ENCODE measurements at regions not wholly inside any gene's neighbourhood (a gene's known extent, or its start where the extent isn't known, plus 50 kb on each side); places are given as distances from the start of the nearest gene placed in this dataset.
"Not testable (repeated sequence)": the region's sequence is repeated elsewhere in the genome, so short reads cannot be mapped to it uniquely, and the experiment has no call there.

DNA sequence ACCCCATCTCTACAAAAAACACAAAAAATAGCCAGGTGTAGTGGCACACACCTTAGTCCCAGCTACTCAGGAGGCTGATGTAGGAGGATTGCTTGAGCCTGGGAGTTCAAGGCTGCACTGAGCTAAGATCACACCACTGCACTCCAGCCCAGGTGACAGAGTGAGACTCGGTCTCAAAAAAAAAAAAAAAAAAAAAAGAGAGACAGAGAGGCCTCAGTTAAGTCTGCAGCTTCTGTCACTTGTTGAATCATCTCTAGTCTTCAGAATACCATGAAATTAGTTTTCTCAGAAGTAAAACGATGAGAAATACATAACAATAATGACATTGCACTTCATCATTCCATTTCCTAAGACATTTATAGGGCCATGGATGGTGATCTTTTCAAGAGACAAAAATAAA, 118.0 kb downstream of the PPIAL4G start:
- H3K9me3 ChIP-seq (ENCODE audit: control insufficient read depth, low read length); H3K4me3 ChIP-seq (ENCODE audit: low read length); H3K9ac ChIP-seq (ENCODE audit: low read length); H3K36me3 ChIP-seq (ENCODE audit: control insufficient read depth, insufficient read depth, low read length); H3K4me1 ChIP-seq (ENCODE audit: control insufficient read depth, insufficient read depth, low read length): not testable (repeated sequence)
- peaks cover 29% of the 10 kb centered on the region for H3K27me3 ChIP-seq (ENCODE audit: control insufficient read depth, insufficient read depth, low read length)

DNA sequence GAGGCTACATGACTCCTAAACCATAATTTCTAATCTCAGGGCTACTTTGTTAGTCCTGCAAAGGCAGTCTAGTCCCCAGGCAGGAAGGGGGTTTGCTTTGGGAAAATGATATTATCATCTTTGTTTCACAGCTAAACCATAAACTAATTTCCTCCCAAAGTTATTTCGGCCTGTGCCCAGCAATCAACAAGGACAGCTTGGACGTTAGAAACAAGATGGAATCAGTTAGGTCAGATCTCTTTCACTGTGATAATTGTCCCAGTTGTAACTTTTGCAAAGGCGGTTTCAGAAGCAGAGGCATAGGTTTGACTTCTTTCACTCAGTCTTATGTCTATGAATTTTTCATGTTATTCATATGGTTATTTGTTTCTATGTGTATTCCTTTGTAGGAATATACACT, 119.1 kb downstream of the PPIAL4G start:
- H3K9ac ChIP-seq (ENCODE audit: low read length); H3K4me1 ChIP-seq (ENCODE audit: control insufficient read depth, insufficient read depth, low read length); H3K4me3 ChIP-seq (ENCODE audit: low read length); H3K9me3 ChIP-seq (ENCODE audit: control insufficient read depth, low read length); H3K36me3 ChIP-seq (ENCODE audit: control insufficient read depth, insufficient read depth, low read length): not testable (repeated sequence)
- peaks cover 32% of the 10 kb centered on the region for H3K27me3 ChIP-seq (ENCODE audit: control insufficient read depth, insufficient read depth, low read length)

DNA sequence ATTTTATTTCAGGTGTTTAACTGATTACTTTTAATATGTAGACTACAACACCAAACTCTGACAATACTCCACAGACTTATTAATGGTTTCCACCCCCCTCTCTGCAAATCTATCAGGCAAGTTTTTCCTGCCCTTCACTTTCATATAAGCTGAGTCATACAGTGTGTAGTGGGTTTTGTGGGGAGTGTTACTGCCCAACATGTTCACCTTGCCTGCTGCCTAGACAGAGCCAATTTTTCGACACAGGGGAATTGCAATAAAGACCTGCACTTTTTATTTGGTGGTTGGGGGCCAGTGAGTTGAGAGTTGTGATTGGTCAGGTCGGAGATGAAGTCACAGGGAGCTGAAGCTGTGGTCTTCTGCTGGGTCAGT, 119.7 kb downstream of the PPIAL4G start:
- no peak overlapping the region for H3K9ac ChIP-seq (ENCODE audit: low read length)
- no peaks in the 10 kb centered on the region for H3K9me3 ChIP-seq (ENCODE audit: control insufficient read depth, low read length)
- peaks cover 9% of the 10 kb centered on the region for H3K4me1 ChIP-seq (ENCODE audit: control insufficient read depth, insufficient read depth, low read length)
- no peaks in the 10 kb centered on the region for H3K36me3 ChIP-seq (ENCODE audit: control insufficient read depth, insufficient read depth, low read length)
- no peak overlapping the region for H3K4me3 ChIP-seq (ENCODE audit: low read length)
- peaks cover 31% of the 10 kb centered on the region for H3K27me3 ChIP-seq (ENCODE audit: control insufficient read depth, insufficient read depth, low read length)

DNA sequence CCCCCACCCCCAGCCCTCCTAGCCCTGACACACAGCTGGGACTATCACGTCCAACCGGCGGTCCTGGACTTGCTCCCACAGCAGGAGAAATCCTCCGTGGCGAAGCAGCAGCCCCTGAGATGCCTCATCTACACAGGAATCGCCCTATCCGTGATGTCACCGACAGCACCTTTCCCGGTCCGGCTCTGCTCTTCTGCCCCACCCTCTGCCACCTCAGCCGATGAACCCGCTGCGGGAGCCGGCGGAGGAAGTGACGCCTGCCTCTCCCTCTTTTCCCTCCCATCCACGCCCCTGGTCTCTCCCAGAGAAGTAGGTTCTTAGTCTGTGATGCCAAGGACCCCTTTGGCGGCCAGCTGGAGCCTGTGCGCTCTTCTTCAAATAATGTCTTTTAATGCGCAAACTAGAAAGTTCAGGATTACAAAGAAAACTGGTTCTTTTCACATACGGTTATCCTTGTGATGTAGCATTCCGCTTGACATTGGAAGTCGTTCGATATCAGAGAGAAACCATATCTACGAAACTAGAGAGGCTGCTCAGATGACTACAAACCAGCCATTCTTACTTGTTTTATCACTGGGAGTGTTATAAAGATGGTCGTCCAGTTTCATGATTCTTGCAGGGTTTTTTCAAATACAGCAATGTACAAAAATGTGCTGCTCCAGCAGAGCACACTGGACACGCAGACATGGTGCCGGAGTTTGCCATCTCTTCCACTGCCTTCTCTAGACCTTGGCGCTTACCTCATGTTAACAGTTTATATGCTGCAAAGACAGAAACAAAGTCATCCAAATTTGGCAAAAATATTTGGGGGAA, 120.3 kb downstream of the PPIAL4G start:
- Histone ChIP-seq H3K27me3 (ENCODE audit: control insufficient read depth, insufficient read depth, low read length) (peaks cover 29% of the 10 kb centered on the region), H3K36me3 (ENCODE audit: control insufficient read depth, insufficient read depth, low read length) (no peaks in the 10 kb centered on the region), H3K9ac (ENCODE audit: low read length) (no peak overlapping the region), H3K4me3 (ENCODE audit: low read length) (no peak overlapping the region), H3K9me3 (ENCODE audit: control insufficient read depth, low read length) (no peaks in the 10 kb centered on the region), H3K4me1 (ENCODE audit: control insufficient read depth, insufficient read depth, low read length) (peaks cover 9% of the 10 kb centered on the region)

DNA sequence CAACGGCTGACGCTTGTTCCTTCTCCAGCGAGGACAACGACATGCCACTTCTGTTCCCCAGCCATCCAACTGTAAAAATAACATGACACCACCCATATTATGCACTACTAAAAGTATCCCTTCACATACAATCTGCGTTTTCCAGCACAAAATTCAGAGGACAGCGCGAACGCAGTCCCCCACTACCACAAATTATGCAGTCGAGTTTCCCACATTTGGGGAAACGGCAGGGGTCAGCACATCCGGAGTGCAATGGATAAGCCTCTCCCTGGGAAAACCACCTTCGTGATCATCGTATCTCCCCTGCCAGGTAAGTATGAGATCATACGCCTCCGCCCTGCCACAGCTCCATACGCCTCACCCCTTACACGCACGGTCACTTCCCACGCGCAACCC, 120.9 kb downstream of the PPIAL4G start:
- H3K9me3 ChIP-seq (ENCODE audit: control insufficient read depth, low read length), result no peaks in the 10 kb centered on the region
- H3K4me3 ChIP-seq (ENCODE audit: low read length), result no peak overlapping the region

DNA sequence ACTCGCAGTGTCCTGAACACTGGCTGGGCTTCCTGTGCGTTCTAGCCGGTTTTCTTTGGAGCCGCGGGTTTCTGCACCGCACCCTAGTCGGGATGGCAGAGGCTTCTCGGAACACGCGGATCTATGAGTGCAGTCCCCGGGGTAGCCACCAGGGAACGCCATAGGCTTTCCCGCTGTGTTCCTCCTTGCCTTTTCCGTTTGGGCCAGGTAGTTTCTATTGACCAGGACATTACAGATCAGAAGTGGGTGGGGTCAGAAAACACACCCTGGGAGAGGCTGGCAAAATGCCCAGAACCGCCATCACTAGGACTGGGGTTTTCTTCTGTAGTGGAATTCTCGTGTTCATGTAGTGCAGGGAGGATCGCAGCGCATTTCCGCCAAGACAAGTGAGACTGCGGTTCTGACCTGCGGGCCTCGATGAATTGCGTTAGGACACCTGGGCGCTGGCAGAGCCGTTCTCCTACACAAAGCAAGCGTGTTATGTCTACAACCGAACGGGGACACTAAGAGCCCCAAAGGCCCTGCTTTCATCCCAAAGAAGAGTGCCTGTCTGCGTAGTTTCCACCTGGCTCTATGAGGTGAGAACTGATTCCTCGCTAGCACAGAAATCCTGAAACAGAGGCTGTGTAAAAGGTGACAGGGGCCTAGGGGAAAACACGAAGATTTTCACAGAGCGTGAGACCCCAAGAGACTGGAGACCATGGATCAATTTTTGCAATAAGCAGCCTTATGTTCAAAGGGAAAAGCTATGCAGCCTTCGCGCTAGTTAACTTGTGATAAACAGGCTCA, 121.5 kb downstream of the PPIAL4G start:
- not testable (repeated sequence) for H3K36me3 ChIP-seq (ENCODE audit: control insufficient read depth, insufficient read depth, low read length); H3K9ac ChIP-seq (ENCODE audit: low read length); H3K4me1 ChIP-seq (ENCODE audit: control insufficient read depth, insufficient read depth, low read length); H3K4me3 ChIP-seq (ENCODE audit: low read length); H3K9me3 ChIP-seq (ENCODE audit: control insufficient read depth, low read length)
- H3K27me3 ChIP-seq (ENCODE audit: control insufficient read depth, insufficient read depth, low read length), result peaks cover 39% of the 10 kb centered on the region

More for the DNA sequence above, 120.9 kb downstream of the PPIAL4G start:
- no peaks in the 10 kb centered on the region for H3K36me3 ChIP-seq (ENCODE audit: control insufficient read depth, insufficient read depth, low read length)
- H3K27me3 ChIP-seq (ENCODE audit: control insufficient read depth, insufficient read depth, low read length), result peaks cover 34% of the 10 kb centered on the region
- no peak overlapping the region for H3K9ac ChIP-seq (ENCODE audit: low read length)
- peaks cover 9% of the 10 kb centered on the region for H3K4me1 ChIP-seq (ENCODE audit: control insufficient read depth, insufficient read depth, low read length)

DNA sequence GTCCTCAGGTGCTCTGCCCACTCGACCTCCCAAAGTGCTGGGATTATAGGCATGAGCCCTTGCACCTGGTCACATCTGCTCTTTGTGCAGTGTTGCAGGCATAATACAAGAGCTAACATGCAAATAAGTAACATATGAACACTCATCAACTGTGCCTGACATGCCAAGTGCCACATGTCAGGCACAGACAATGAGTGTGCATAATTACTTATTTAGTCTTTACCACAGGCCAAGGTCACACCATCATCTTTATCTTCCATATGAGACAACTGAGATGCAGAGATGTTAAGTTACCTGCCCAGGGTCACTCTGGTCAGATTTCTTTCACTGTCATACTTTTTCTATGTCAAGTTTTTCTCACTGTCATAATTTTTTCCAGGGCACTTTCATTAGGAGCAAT, 126.1 kb downstream of the PPIAL4G start:
- no peaks in the 10 kb centered on the region for H3K36me3 ChIP-seq (ENCODE audit: control insufficient read depth, insufficient read depth, low read length)
- H3K9ac ChIP-seq (ENCODE audit: low read length), result no peak overlapping the region
- H3K27me3 ChIP-seq (ENCODE audit: control insufficient read depth, insufficient read depth, low read length), result peaks cover 73% of the 10 kb centered on the region
- H3K4me3 ChIP-seq (ENCODE audit: low read length), result no peak overlapping the region
- peaks cover 6% of the 10 kb centered on the region for H3K4me1 ChIP-seq (ENCODE audit: control insufficient read depth, insufficient read depth, low read length)
- H3K9me3 ChIP-seq (ENCODE audit: control insufficient read depth, low read length), result no peaks in the 10 kb centered on the region

DNA sequence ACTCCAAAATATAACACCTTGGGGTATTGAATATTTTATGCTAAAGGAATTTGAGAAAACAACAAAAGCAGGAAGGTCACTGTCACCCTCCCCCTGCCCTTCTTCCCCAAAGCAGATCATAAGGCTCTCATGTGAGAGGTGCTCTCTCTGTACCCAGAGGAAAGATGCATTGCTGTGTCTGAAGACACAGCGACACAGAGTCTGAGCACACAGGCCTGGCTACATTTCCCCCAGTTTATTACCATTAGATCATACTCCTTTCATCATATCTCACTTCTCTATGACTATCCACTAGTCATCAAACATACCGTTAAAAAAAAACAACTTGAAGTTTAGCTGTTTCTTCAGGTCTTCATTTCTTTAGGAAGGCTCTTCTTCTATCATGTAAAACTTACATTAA, 127.1 kb downstream of the PPIAL4G start:
- H3K9ac ChIP-seq (ENCODE audit: low read length), result no peak overlapping the region
- peaks cover 73% of the 10 kb centered on the region for H3K27me3 ChIP-seq (ENCODE audit: control insufficient read depth, insufficient read depth, low read length)
- H3K9me3 ChIP-seq (ENCODE audit: control insufficient read depth, low read length), result no peaks in the 10 kb centered on the region

DNA sequence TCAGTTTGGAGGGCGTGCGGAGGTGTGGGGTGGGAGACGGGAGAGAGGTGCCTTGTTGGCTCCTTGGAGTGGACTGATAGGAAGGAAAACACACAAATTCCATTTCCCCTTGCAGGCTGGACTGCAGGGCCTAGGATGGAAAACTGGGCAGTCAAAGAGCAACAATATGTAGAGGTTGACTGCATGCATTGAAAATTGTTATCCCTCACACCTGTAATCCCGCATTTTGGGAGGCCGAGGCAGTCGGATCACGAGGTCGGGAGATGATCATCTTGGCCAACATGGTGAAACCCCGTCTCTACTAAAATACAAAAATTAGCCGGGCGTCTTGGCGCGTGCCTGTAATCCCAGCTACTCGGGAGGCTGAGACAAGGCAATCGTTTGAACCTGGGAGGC, 128.2 kb downstream of the PPIAL4G start:
- no peak overlapping the region for H3K9ac ChIP-seq (ENCODE audit: low read length)
- no peak overlapping the region for H3K4me3 ChIP-seq (ENCODE audit: low read length)
- no peaks in the 10 kb centered on the region for H3K9me3 ChIP-seq (ENCODE audit: control insufficient read depth, low read length)
- H3K4me1 ChIP-seq (ENCODE audit: control insufficient read depth, insufficient read depth, low read length), result no peaks in the 10 kb centered on the region
- no peaks in the 10 kb centered on the region for H3K36me3 ChIP-seq (ENCODE audit: control insufficient read depth, insufficient read depth, low read length)
- H3K27me3 ChIP-seq (ENCODE audit: control insufficient read depth, insufficient read depth, low read length), result peaks cover 73% of the 10 kb centered on the region

More for the DNA sequence above, 127.1 kb downstream of the PPIAL4G start:
- Histone ChIP-seq H3K4me1 (ENCODE audit: control insufficient read depth, insufficient read depth, low read length) (no peaks in the 10 kb centered on the region), H3K36me3 (ENCODE audit: control insufficient read depth, insufficient read depth, low read length) (no peaks in the 10 kb centered on the region), H3K4me3 (ENCODE audit: low read length) (no peak overlapping the region)

DNA sequence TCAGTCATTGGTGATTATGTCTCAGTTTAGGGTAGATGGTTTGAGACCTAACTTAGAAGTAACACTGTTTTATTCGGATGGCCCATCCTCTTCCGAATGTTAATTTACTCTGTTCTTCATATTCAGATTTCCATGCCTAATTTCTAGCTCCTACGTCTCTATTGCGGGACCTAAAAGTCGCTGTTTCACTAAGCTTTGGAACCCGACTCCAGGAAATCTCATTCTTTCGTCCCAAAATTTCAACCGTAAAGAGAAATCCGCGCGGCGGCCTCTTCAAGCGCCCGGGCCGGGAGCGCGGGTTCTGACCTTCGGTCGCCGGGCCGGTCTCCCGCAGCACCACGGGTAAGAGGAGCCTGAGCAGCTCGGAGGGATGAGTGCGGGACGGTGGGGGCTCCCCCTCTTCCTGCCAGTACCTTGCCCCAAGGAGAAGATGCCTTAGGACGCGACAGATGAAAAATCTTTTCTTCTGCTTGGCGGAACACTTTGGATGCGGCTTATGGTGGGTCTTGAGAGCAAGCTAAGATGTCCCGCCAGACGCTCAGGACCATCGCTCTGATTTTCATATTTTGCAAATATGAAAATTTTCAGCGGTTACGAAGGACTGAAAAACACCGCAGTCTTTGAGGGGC, 128.7 kb downstream of the PPIAL4G start:
- no peaks in the 10 kb centered on the region for H3K36me3 ChIP-seq (ENCODE audit: control insufficient read depth, insufficient read depth, low read length)
- no peak overlapping the region for H3K9ac ChIP-seq (ENCODE audit: low read length)
- H3K27me3 ChIP-seq (ENCODE audit: control insufficient read depth, insufficient read depth, low read length), result peaks cover 71% of the 10 kb centered on the region
- H3K4me3 ChIP-seq (ENCODE audit: low read length), result no peak overlapping the region
- H3K4me1 ChIP-seq (ENCODE audit: control insufficient read depth, insufficient read depth, low read length), result no peaks in the 10 kb centered on the region
- H3K9me3 ChIP-seq (ENCODE audit: control insufficient read depth, low read length), result no peaks in the 10 kb centered on the region

DNA sequence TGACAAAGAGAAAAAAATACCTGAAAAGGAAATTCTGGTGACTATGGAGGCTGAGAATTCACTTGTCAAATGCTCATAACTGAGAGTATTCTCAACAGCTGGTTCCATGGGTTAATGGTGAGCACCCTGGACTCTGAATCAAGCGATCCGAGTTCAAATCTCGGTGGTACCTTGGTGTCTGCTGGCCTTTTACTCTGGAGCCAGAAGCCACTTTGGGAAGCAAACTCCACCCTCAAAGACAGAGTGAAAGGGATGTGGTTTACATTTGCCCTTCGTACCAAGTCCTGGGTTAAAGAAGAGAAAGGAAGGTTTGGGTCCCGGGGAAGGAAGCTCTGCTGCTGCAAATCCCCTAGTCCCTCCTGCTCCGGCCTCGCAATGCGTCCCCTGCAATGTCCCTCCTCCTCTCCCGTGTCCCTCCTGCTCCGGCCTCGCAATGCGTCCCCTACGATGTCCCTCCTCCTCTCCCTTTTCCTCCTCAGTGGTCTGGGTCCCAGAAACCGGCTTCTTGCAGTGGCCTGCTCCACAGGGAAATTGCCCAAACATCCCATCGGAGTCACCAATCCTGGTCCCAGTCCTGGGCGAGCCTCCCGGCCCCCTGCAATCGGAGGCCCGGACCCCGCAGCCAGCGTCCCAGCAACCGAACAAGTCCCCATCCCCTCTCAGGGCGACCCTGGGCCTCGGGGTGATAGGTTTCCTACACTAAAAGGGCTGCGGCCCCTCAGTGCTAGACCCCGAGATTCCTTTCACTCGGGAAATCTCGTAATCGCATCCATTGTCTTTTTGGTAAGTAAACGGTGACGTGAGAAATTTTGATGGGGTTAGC, 129.4 kb downstream of the PPIAL4G start:
- Histone ChIP-seq H3K9me3 (ENCODE audit: control insufficient read depth, low read length) (no peaks in the 10 kb centered on the region), H3K36me3 (ENCODE audit: control insufficient read depth, insufficient read depth, low read length) (no peaks in the 10 kb centered on the region), H3K27me3 (ENCODE audit: control insufficient read depth, insufficient read depth, low read length) (peaks cover 76% of the 10 kb centered on the region), H3K9ac (ENCODE audit: low read length) (no peak overlapping the region), H3K4me1 (ENCODE audit: control insufficient read depth, insufficient read depth, low read length) (no peaks in the 10 kb centered on the region), H3K4me3 (ENCODE audit: low read length) (no peak overlapping the region)

Data from mucosa of stomach (tissue), 1 donor.